D721Med (cell line): ENCODE measurements at regions not wholly inside any gene's neighbourhood (a gene's known extent, or its start where the extent isn't known, plus 50 kb on each side); places are given as distances from the start of the nearest gene placed in this dataset.

Experiments used
- DNase-seq: peaks from one replicate; pipeline ENCODE4 v3.0.0; 2011; ENCODE audit warnings: low spot score; ENCODE audit not compliant: insufficient read length
- FAIRE-seq: peaks from 2 replicates; lab custom pipeline; 2011; peaks lifted over from hg19 to GRCh38; lab: Jason Lieb, UNC
- CTCF ChIP-seq: IDR thresholded peaks from 2 replicates; pipeline ENCODE4 v1.5.1; 2012; ENCODE audit warnings: mild to moderate bottlenecking, control low read depth; ENCODE audit not compliant: insufficient read depth; ENCODE audit errors: missing control alignments

GRCh38 chr5:91906494-91906893 lies 523.4 kb upstream of the ARRDC3 start:
- DNase-seq (no peak), FAIRE-seq (no peak)
- TF ChIP-seq CTCF = no peak

- DNase-seq (no peak), FAIRE-seq (no peak)
- TF ChIP-seq CTCF = no peak
Measured at GRCh38 chr5:91906027-91906426, 522.9 kb upstream of the ARRDC3 start.

GRCh38 chr5:91898898-91899297 lies 515.8 kb upstream of the ARRDC3 start:
- TF ChIP-seq CTCF = no peak
- no peak for FAIRE-seq
- DNase-seq = no peak

- TF ChIP-seq CTCF = no peak
- DNase-seq = no peak
- no peak for FAIRE-seq
Measured at GRCh38 chr5:91898019-91898418, 514.9 kb upstream of the ARRDC3 start.

GRCh38 chr5:91888810-91889209 lies 505.7 kb upstream of the ARRDC3 start:
- no peak for TF ChIP-seq CTCF
- FAIRE-seq (no peak), DNase-seq (no peak)

- FAIRE-seq = peak; percentile 96
- TF ChIP-seq CTCF = no peak
- DNase-seq = no peak
Measured at GRCh38 chr5:91885291-91886265, 502.5 kb upstream of the ARRDC3 start.

GRCh38 chr5:91884036-91884435 lies 500.9 kb upstream of the ARRDC3 start:
- DNase-seq (no peak), FAIRE-seq (no peak)
- TF ChIP-seq CTCF = no peak
